ENCODE measurements at regions not wholly inside any gene's neighbourhood (a gene's known extent, or its start where the extent isn't known, plus 50 kb on each side); places are given as distances from the start of the nearest gene placed in this dataset.

DNA sequence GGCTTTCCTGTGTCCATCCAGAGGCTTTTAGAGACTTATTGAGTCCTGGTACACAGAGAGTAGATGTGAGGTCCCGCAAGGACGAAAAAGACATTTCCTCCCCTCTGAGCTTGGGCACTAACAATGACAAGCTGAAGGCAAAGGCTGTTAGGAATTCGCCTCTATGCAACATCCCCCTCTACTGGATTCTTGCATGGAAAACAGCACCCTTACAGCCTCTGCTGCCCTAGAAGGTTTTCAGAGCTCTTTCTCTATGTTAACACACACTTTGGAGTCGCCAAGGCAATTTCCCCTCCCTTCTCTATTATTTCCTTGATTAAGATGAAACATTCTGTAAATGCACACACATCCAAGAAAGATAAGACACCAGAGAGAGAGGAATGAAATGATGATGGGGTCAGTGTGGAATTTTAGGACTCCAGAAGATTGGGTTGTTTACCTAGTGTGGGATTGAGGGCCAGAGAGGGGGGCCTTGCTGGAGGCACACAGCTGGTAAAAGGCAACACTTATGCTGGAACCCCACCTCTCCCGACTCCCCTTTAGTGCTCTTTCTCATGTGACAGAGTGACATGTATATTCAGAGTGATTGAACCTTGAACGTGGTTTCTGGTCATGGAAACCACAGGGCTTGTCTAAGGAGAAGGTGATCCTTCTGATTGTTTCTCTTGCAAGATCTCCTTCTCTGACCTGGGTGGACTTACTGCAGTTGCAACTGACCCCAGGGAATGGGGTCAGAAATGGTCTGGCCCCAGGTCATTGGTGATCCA, 300.7 kb downstream of the CLIC5 start:
- Histone ChIP-seq H3K27ac (ENCODE audit: low read depth in 2 of 2, low read length in 2 of 2) (no peak overlapping the region), H3K9ac (ENCODE audit: low read depth in 1 of 2, low read length in 2 of 2) (peak overlapping the region; percentile 11 to 47)

DNA sequence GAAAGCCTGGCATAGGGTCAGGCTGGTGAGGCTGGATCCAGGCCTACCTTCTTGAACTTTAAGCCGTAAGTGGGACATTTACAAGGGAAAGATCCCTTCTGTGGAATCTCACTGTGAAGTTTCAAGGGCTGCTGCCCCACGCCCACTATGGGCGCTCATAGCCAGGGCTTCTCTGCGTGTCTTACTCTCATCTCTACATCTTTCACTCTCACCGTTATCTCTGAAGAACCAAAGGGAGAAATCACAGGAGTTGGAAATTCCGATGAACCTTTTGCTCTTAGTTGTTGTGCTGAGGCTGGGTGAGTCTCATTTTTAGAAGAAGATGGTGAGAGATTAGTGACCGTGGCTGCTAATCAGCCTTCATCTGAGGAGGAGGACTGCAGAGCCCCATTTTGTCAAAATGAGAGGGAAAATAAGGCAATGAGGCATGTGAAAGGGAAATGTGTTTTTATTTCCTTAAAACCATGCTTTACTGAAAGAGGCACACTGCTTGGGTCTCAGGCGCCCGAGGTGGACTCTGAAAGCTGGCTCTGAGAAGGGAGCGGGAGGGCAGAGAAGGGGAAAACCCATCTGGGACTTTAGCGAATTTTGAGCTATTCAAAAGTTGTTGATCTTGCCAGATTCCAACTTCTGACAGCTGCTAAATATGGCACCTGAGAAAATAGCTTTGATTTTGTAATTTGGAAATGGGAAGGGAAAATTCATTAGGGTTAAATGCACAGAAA, 301.5 kb downstream of the CLIC5 start:
- H3K4me3 ChIP-seq (ENCODE audit: low read length in 2 of 2), result peak overlapping the region in 1 of 2 donors; percentile 40

More for the DNA sequence above, 300.7 kb downstream of the CLIC5 start:
- Histone ChIP-seq H3K36me3 (ENCODE audit: control insufficient read depth in 2 of 2, insufficient read depth in 2 of 2, low read length in 2 of 2) (no peaks in the 10 kb centered on the region), H3K4me1 (ENCODE audit: control insufficient read depth in 2 of 2, insufficient read depth in 2 of 2, low read length in 2 of 2) (peaks cover 0 to 2% of the 10 kb centered on the region in 2 donors), H3K4me3 (ENCODE audit: low read length in 2 of 2) (peak overlapping the region in 1 of 2 donors; percentile 40), H3K27me3 (ENCODE audit: control insufficient read depth in 2 of 2, insufficient read depth in 2 of 2, low read length in 2 of 2) (no peaks in the 10 kb centered on the region), H3K9me3 (ENCODE audit: control insufficient read depth in 2 of 2, low read length in 2 of 2) (no peaks in the 10 kb centered on the region)

More for the DNA sequence above, 301.5 kb downstream of the CLIC5 start:
- Histone ChIP-seq H3K27ac (ENCODE audit: low read depth in 2 of 2, low read length in 2 of 2) (no peak overlapping the region), H3K4me1 (ENCODE audit: control insufficient read depth in 2 of 2, insufficient read depth in 2 of 2, low read length in 2 of 2) (peaks cover 0 to 2% of the 10 kb centered on the region in 2 donors), H3K36me3 (ENCODE audit: control insufficient read depth in 2 of 2, insufficient read depth in 2 of 2, low read length in 2 of 2) (no peaks in the 10 kb centered on the region), H3K9ac (ENCODE audit: low read depth in 1 of 2, low read length in 2 of 2) (peak overlapping the region in 1 of 2 donors; percentile 47), H3K9me3 (ENCODE audit: control insufficient read depth in 2 of 2, low read length in 2 of 2) (no peaks in the 10 kb centered on the region), H3K27me3 (ENCODE audit: control insufficient read depth in 2 of 2, insufficient read depth in 2 of 2, low read length in 2 of 2) (no peaks in the 10 kb centered on the region)
